HEK293T (cell line): ENCODE measurements at regions not wholly inside any gene's neighbourhood (a gene's known extent, or its start where the extent isn't known, plus 50 kb on each side); places are given as distances from the start of the nearest gene placed in this dataset.

ENCODE experiments used
- BHLHE40 ChIP-seq: fragments of 450-650 bp; IDR thresholded peaks from 2 replicates; pipeline ENCODE4 v1.6.1; 2016; ENCODE audit warnings: mild to moderate bottlenecking, moderate library complexity, borderline replicate concordance
- CTBP1 ChIP-seq: fragments of 450-650 bp; IDR thresholded peaks from 2 replicates; pipeline ENCODE4 v1.6.1; 2016; ENCODE audit warnings: borderline replicate concordance
- ELF4 ChIP-seq: fragments of 450-650 bp; IDR thresholded peaks from 2 replicates; pipeline ENCODE4 v1.6.1; 2017; ENCODE audit warnings: antibody characterized with exemption
- FOXA1 ChIP-seq: fragments of 450-650 bp; IDR thresholded peaks from 2 replicates; pipeline ENCODE4 v1.6.1; 2016; ENCODE audit warnings: mild to moderate bottlenecking
- FOXK2 ChIP-seq: fragments of 450-650 bp; IDR thresholded peaks from 2 replicates; pipeline ENCODE4 v1.6.1; 2016; ENCODE audit warnings: mild to moderate bottlenecking
- FOXM1 ChIP-seq: fragments of 450-650 bp; IDR thresholded peaks from 2 replicates; pipeline ENCODE4 v1.6.1; 2017; ENCODE audit warnings: mild to moderate bottlenecking, borderline replicate concordance
- HDGF ChIP-seq: fragments of 450-650 bp; IDR thresholded peaks from 2 replicates; pipeline ENCODE4 v1.6.1; 2017; ENCODE audit warnings: antibody characterized with exemption, borderline replicate concordance
- L3MBTL2 ChIP-seq: fragments of 450-650 bp; conservative IDR thresholded peaks from 2 replicates; pipeline ENCODE4 v1.6.1; 2016; ENCODE audit warnings: mild to moderate bottlenecking
- LEF1 ChIP-seq: fragments of 450-650 bp; IDR thresholded peaks from 2 replicates; pipeline ENCODE4 v1.6.1; 2017; ENCODE audit warnings: mild to moderate bottlenecking, borderline replicate concordance
- NFRKB ChIP-seq: fragments of 450-650 bp; IDR thresholded peaks from 2 replicates; pipeline ENCODE4 v1.6.1; 2016; ENCODE audit warnings: mild to moderate bottlenecking, moderate library complexity
- SP1 ChIP-seq: fragments of 450-650 bp; IDR thresholded peaks from 2 replicates; pipeline ENCODE4 v1.6.1; 2017
- SUZ12 ChIP-seq: fragments of 450-650 bp; IDR thresholded peaks from 2 replicates; pipeline ENCODE4 v1.6.1; 2016; ENCODE audit warnings: mild to moderate bottlenecking
- TARDBP ChIP-seq: fragments of 450-650 bp; IDR thresholded peaks from 2 replicates; pipeline ENCODE4 v1.6.1; 2016
- ZNF384 ChIP-seq: fragments of 450-650 bp; IDR thresholded peaks from 2 replicates; pipeline ENCODE4 v1.6.1; 2016

- TF ChIP-seq CTBP1 (no peak), BHLHE40 (no peak), FOXK2 (no peak), TARDBP (no peak), ZNF384 (no peak), ELF4 (no peak), LEF1 (no peak), NFRKB (no peak), SUZ12 (no peak), FOXM1 (no peak), L3MBTL2 (no peak), HDGF (no peak), SP1 (no peak), FOXA1 (no peak)
These were observed 394.6 kb upstream of the SETBP1 start for GRCh38 chr18:44286049-44286448.
